Activated T-cell treated with anti-CD3 and anti-CD28 coated beads for 48 hours (primary cell): ENCODE measurements at regions not wholly inside any gene's neighbourhood (a gene's known extent, or its start where the extent isn't known, plus 50 kb on each side); places are given as distances from the start of the nearest gene placed in this dataset.
A peak's percentile ranks its signal among the peaks of the same experiment; 100 is the strongest.

Source experiments
- DNase-seq: peaks from one replicate; pipeline ENCODE4 v3.0.0-alpha.2; 2020; ENCODE audit warnings: low read depth

GRCh38 chr6:159118924-159119323 is 50.3 kb upstream of the FNDC1 start:
- no peak for DNase-seq

- no peak for DNase-seq
Measured at GRCh38 chr6:159117563-159117962, 51.6 kb upstream of the FNDC1 start.

- DNase-seq = no peak
Measured at GRCh38 chr6:159117046-159117445, 52.2 kb upstream of the FNDC1 start.

- no peak for DNase-seq
Measured at GRCh38 chr6:159116343-159116742, 52.9 kb upstream of the FNDC1 start.

- no peak for DNase-seq
Measured at GRCh38 chr6:159114569-159114968, 54.6 kb upstream of the FNDC1 start.

GRCh38 chr6:159113223-159113622 is 56.0 kb upstream of the FNDC1 start:
- DNase-seq = no peak

GRCh38 chr6:159112714-159113113 is 56.5 kb upstream of the FNDC1 start:
- DNase-seq = no peak

GRCh38 chr6:159110748-159111147 is 58.5 kb upstream of the FNDC1 start:
- no peak for DNase-seq

- DNase-seq = no peak
Measured at GRCh38 chr6:159110013-159110412, 59.2 kb upstream of the FNDC1 start.

- DNase-seq = no peak
Measured at GRCh38 chr6:159109391-159109790, 59.8 kb upstream of the FNDC1 start.

GRCh38 chr6:159108426-159108985 is 60.7 kb upstream of the FNDC1 start:
- no peak for DNase-seq

- DNase-seq = no peak
Measured at GRCh38 chr6:159107451-159108260, 61.5 kb upstream of the FNDC1 start.

GRCh38 chr6:159106627-159107241 is 61.9 kb upstream of the TAGAP start:
- DNase-seq = peak; percentile 84

GRCh38 chr6:159105716-159106115 is 60.9 kb upstream of the TAGAP start:
- no peak for DNase-seq

GRCh38 chr6:159104931-159105330 is 60.1 kb upstream of the TAGAP start:
- no peak for DNase-seq

GRCh38 chr6:159104163-159104925 is 59.6 kb upstream of the TAGAP start:
- DNase-seq = peak; percentile 80

GRCh38 chr6:159103396-159104162 is 58.8 kb upstream of the TAGAP start:
- DNase-seq = no peak

GRCh38 chr6:159102373-159103160 is 57.8 kb upstream of the TAGAP start:
- no peak for DNase-seq

GRCh38 chr6:159101656-159102055 is 56.9 kb upstream of the TAGAP start:
- DNase-seq = no peak

- no peak for DNase-seq
Measured at GRCh38 chr6:159100395-159101182, 55.8 kb upstream of the TAGAP start.
